ENCODE measurements at regions not wholly inside any gene's neighbourhood (a gene's known extent, or its start where the extent isn't known, plus 50 kb on each side); places are given as distances from the start of the nearest gene placed in this dataset.

DNA sequence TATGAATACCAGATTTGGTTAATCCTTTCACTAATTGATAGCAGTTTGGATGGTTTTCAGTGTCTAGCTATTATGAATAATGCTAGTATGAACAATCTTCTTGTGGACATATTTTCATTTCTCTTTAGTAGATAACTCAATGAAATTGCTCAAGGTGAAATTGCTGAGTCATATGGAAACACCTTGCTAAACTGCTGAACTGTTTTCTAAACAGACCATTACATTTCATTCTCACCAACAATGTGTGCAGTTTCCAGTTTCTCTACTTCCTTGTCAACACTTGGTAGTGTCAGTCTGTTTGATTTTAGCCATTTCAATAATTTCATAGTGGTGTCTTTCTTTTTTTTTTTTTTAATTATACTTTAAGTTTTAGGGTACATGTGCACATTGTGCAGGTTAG, 250.0 kb downstream of the HRH4 start:
- no peak for TF ChIP-seq POLR2A (IDR thresholded peaks at IDR 0.05; ENCODE audit: low read depth, low read length)
- TF ChIP-seq POLR2AphosphoS5 (IDR thresholded peaks at IDR 0.05; ENCODE audit: low read depth, low read length) = no peak
- TF ChIP-seq TAF1 (IDR thresholded peaks at IDR 0.05; ENCODE audit: borderline replicate concordance, low read depth, low read length) = no peak
